SK-N-MC (cell line): ENCODE measurements at regions not wholly inside any gene's neighbourhood (a gene's known extent, or its start where the extent isn't known, plus 50 kb on each side); places are given as distances from the start of the nearest gene placed in this dataset.

Source experiments
- EZH2 ChIP-seq: fragments of 200-600 bp; sonication (generic); IDR thresholded peaks from one replicate; pipeline ENCODE4 v1.6.1; 2017; ENCODE audit warnings: antibody characterized with exemption
- POLR2AphosphoS5 ChIP-seq: IDR thresholded peaks from 2 replicates; pipeline ENCODE4 v1.6.1; 2012; ENCODE audit warnings: mild to moderate bottlenecking, low read depth, low read length, borderline replicate concordance

- TF ChIP-seq POLR2AphosphoS5 (no peak), EZH2 (no peak)
Measured at GRCh38 chr11:133713844-133714243, 131.5 kb downstream of the SPATA19 start.
